SU-DHL-6 (cell line): ENCODE measurements at regions not wholly inside any gene's neighbourhood (a gene's known extent, or its start where the extent isn't known, plus 50 kb on each side); places are given as distances from the start of the nearest gene placed in this dataset.

Experiments
- H2AFZ ChIP-seq: fragments of 200-600 bp; sonication (generic); 2 replicates; pipeline ENCODE4 v1.6.1; 2014; ENCODE audit warnings: low read depth, mild to moderate bottlenecking, moderate library complexity, mixed read lengths, antibody characterized with exemption, low read length; ENCODE audit not compliant: severe bottlenecking
- H3F3A ChIP-seq: fragments of 200-600 bp; shearing (Covaris generic); 2 replicates; pipeline ENCODE4 v1.6.0; 2016; ENCODE audit warnings: antibody characterized with exemption, mild to moderate bottlenecking; ENCODE audit not compliant: insufficient read depth
- H3K27ac ChIP-seq: fragments of 200-600 bp; sonication (generic); 2 replicates; pipeline ENCODE4 v1.5.1; 2016; ENCODE audit warnings: low read depth, mild to moderate bottlenecking, low read length, moderate library complexity, mixed read lengths
- H3K27me3 ChIP-seq: fragments of 200-600 bp; sonication (generic), shearing (Covaris generic); 2 replicates; pipeline ENCODE4 v1.6.0; 2014; ENCODE audit warnings: mild to moderate bottlenecking, low read length
- H3K36me3 ChIP-seq: fragments of 200-600 bp; sonication (generic); 2 replicates; pipeline ENCODE4 v1.6.1; 2014; ENCODE audit warnings: mild to moderate bottlenecking, low read length, mixed read lengths
- H3K4me2 ChIP-seq: fragments of 300-600, 200-600 bp; shearing (Covaris generic), sonication (generic); 2 replicates; pipeline ENCODE4 v1.6.0; 2014; ENCODE audit warnings: low read length, low read depth, mild to moderate bottlenecking; ENCODE audit not compliant: poor library complexity, severe bottlenecking
- H3K4me3 ChIP-seq: fragments of 200-600 bp; sonication (generic); 2 replicates; pipeline ENCODE4 v1.5.1; 2014; ENCODE audit warnings: antibody characterized with exemption, low read length, mild to moderate bottlenecking, mixed read lengths; ENCODE audit not compliant: insufficient read depth, poor library complexity, severe bottlenecking
- H3K79me2 ChIP-seq: fragments of 200-600 bp; sonication (generic); 2 replicates; pipeline ENCODE4 v1.6.1; 2014; ENCODE audit warnings: mild to moderate bottlenecking, low read length, moderate library complexity; ENCODE audit not compliant: insufficient read depth
- H3K9ac ChIP-seq: fragments of 200-600 bp; sonication (generic); 2 replicates; pipeline ENCODE4 v1.7.0; 2014; ENCODE audit warnings: mild to moderate bottlenecking, low read length
- H3K9me2 ChIP-seq: fragments of 200-600 bp; sonication (generic); replicated peaks from 2 replicates; pipeline ENCODE4 v1.6.1; 2014; ENCODE audit warnings: low read length; ENCODE audit not compliant: insufficient read depth
- H3K9me3 ChIP-seq: fragments of 200-600 bp; sonication (generic); 2 replicates; pipeline ENCODE4 v1.6.1; 2014; ENCODE audit warnings: low read length, mixed read lengths; ENCODE audit not compliant: insufficient read depth
- H4K20me1 ChIP-seq: fragments of 200-600 bp; sonication (generic); 2 replicates; pipeline ENCODE4 v1.6.1; 2014; ENCODE audit warnings: low read depth, mild to moderate bottlenecking, antibody characterized with exemption, low read length, moderate library complexity, mixed read lengths
- CTCF ChIP-seq: fragments of 200-600 bp; sonication (generic); IDR thresholded peaks from one replicate; pipeline ENCODE4 v1.5.1; 2017; ENCODE audit warnings: antibody characterized with exemption, mild to moderate bottlenecking, low read length, moderate library complexity; ENCODE audit not compliant: insufficient read depth, poor library complexity, severe bottlenecking
- EZH2phosphoT487 ChIP-seq: fragments of 200-600 bp; sonication (generic), shearing (Covaris generic); conservative IDR thresholded peaks from 2 replicates; pipeline ENCODE4 v1.6.1; 2018; ENCODE audit warnings: mild to moderate bottlenecking, antibody characterized with exemption, low read length, moderate library complexity, mixed read lengths

- no peaks in the 10 kb centered on the region for H4K20me1 ChIP-seq
- no peak overlapping the region for H3K4me3 ChIP-seq
- no peak overlapping the region for H2AFZ ChIP-seq
- no peak overlapping the region for H3K9ac ChIP-seq
- no peaks in the 10 kb centered on the region for H3K9me3 ChIP-seq
- no peaks in the 10 kb centered on the region; the same call in 1 of the 2 replicates for H3K27me3 ChIP-seq
- H3K36me3 ChIP-seq = no peaks in the 10 kb centered on the region
- no peak overlapping the region for H3K4me2 ChIP-seq
- no peaks in the 10 kb centered on the region for H3F3A ChIP-seq
- no peak overlapping the region for H3K27ac ChIP-seq
- no peaks in the 10 kb centered on the region for H3K79me2 ChIP-seq
- TF ChIP-seq CTCF (no peak), EZH2phosphoT487 (no peak)
- H3K9me2 ChIP-seq = no peaks in the 10 kb centered on the region
Observed at GRCh38 chr20:52342913-52343312, 151.3 kb upstream of the ZFP64 start.

GRCh38 chr20:52340036-52340634, 148.6 kb upstream of the ZFP64 start:
- no peaks in the 10 kb centered on the region for H4K20me1 ChIP-seq
- no peaks in the 10 kb centered on the region for H3F3A ChIP-seq
- no peaks in the 10 kb centered on the region; the same call in 1 of the 2 replicates for H3K27me3 ChIP-seq
- no peak overlapping the region for H3K4me3 ChIP-seq
- H3K79me2 ChIP-seq = no peaks in the 10 kb centered on the region
- H2AFZ ChIP-seq = no peak overlapping the region
- no peaks in the 10 kb centered on the region for H3K9me3 ChIP-seq
- H3K36me3 ChIP-seq = no peaks in the 10 kb centered on the region
- TF ChIP-seq EZH2phosphoT487 (no peak), CTCF (no peak)
- no peaks in the 10 kb centered on the region; the same call in 1 of the 2 replicates for H3K9me2 ChIP-seq
- no peak overlapping the region for H3K27ac ChIP-seq
- no peak overlapping the region for H3K9ac ChIP-seq
- no peak overlapping the region for H3K4me2 ChIP-seq

GRCh38 chr20:52332649-52333250, 141.2 kb upstream of the ZFP64 start:
- H3K9ac ChIP-seq = no peak overlapping the region
- no peaks in the 10 kb centered on the region for H3F3A ChIP-seq
- no peaks in the 10 kb centered on the region for H3K79me2 ChIP-seq
- H3K27ac ChIP-seq = no peak overlapping the region
- no peak overlapping the region for H3K4me3 ChIP-seq
- no peak for TF ChIP-seq CTCF
- H3K36me3 ChIP-seq = no peaks in the 10 kb centered on the region
- H3K27me3 ChIP-seq = no peaks in the 10 kb centered on the region
- H3K4me2 ChIP-seq = no peak overlapping the region
- H4K20me1 ChIP-seq = no peaks in the 10 kb centered on the region
- H3K9me3 ChIP-seq = no peaks in the 10 kb centered on the region
- no peak overlapping the region for H2AFZ ChIP-seq
- no peaks in the 10 kb centered on the region; the same call in 1 of the 2 replicates for H3K9me2 ChIP-seq
